Pancreas (tissue), 10 donors: ENCODE measurements at regions not wholly inside any gene's neighbourhood (a gene's known extent, or its start where the extent isn't known, plus 50 kb on each side); places are given as distances from the start of the nearest gene placed in this dataset.

ENCODE experiments used
- ATAC-seq, 4 donors: fragments of 200-7000 bp; cut with Tn5 transposase; one replicate each; pipeline versions ENCODE4 v1.8.0 to v1.9.1; 2020; ENCODE audit warnings: mild to moderate bottlenecking in 4 of 4, moderate library complexity in 4 of 4
- DNase-seq, 6 donors: peaks; one replicate each; pipeline ENCODE4 v3.0.0-alpha.2; 2020
- FAIRE-seq: peaks from 2 replicates; lab custom pipeline; 2012; peaks lifted over from hg19 to GRCh38; lab: Jason Lieb, UNC
- H3K27ac ChIP-seq, 4 donors: fragments of 200-600 bp; sonication (generic); 1 replicate in 3 of 4; 2 replicates in 1 of 4; pipeline versions ENCODE4 v1.5.0 to v1.8.0; 2020
- H3K27me3 ChIP-seq, 4 donors: fragments of 200-600 bp; one replicate each; pipeline ENCODE4 v1.8.0; 2021
- H3K36me3 ChIP-seq, 3 donors: fragments of 200-600 bp; sonication (generic) in 1 of 3; one replicate each; pipeline versions ENCODE4 v1.5.0 to v1.8.0; 2020 to 2021
- H3K4me1 ChIP-seq, 3 donors: fragments of 200-600 bp; one replicate each; pipeline ENCODE4 v1.8.0; 2021
- H3K4me3 ChIP-seq, 4 donors: fragments of 200-600 bp; sonication (generic) in 2 of 4; one replicate each; pipeline versions ENCODE4 v1.5.0 to v1.8.0; 2020 to 2021
- H3K9me3 ChIP-seq, 4 donors: fragments of 200-600 bp; one replicate each; pipeline ENCODE4 v1.8.0; 2021
- WGBS, 2 donors: extraction: QIAGEN DNeasy Blood & Tissue Kit; methylation state at CpG; one replicate each; pipeline ENCODE4 v1.1.7; 2013; 5-methylcytosine and 5-hydroxymethylcytosine counted together
- intact Hi-C, 3 donors: fragments of 100-400 bp; cut with DNase I; formaldehyde crosslinking; loops; one replicate each; pipeline versions ENCODE4 v1.11.1 to v1.14.2; 2022
- TF ChIP-seq, protein P1 (sequence below), 4 donors: fragments of 200-600 bp; sonication (generic) in 3 of 4; IDR thresholded peaks; one replicate each; pipeline versions ENCODE4 v1.5.0 to v1.8.0; 2021; ENCODE audit warnings: antibody characterized with exemption in 4 of 4
- donor health status: healthy with polysubstance abuse.
- donor health status: DM: no; HTN: no; CAD: no; lungs with moderate emphysema.
- donor health status: DM: no; HTN: no; CAD: no.
- donor health status: control.
- donor health status: control.
- donor health status: Bipolar disorder and iron deficiency.
- donor health status: DM: yes; HTN: yes; CAD: no.
- donor health status: DM: no; HTN: no; CAD: no.
- donor health status: DM: no; HTN: no; CAD: no.
- donor health status: DM: yes; HTN: yes; CAD: no.

DNA sequence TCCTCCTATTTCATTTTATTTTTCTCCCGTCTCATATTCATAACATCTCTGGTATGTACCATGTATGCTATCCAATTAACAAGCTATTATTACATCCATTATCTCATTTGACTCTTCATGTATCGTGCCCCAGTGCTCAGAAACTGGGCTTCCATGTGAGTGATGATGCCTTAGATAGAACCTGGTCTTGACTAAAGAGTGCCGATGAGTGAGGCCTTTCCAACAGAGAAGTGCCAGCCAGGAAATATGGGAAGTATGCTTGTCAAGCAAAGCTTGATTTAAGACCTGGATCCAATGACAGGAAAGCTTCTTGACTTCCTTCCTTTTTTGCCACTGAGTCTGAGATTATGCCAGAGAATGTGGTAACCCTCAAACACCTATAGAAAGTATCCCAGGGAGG lies 371.7 kb upstream of the FGF13 start:
- TF ChIP-seq, protein P1, sequence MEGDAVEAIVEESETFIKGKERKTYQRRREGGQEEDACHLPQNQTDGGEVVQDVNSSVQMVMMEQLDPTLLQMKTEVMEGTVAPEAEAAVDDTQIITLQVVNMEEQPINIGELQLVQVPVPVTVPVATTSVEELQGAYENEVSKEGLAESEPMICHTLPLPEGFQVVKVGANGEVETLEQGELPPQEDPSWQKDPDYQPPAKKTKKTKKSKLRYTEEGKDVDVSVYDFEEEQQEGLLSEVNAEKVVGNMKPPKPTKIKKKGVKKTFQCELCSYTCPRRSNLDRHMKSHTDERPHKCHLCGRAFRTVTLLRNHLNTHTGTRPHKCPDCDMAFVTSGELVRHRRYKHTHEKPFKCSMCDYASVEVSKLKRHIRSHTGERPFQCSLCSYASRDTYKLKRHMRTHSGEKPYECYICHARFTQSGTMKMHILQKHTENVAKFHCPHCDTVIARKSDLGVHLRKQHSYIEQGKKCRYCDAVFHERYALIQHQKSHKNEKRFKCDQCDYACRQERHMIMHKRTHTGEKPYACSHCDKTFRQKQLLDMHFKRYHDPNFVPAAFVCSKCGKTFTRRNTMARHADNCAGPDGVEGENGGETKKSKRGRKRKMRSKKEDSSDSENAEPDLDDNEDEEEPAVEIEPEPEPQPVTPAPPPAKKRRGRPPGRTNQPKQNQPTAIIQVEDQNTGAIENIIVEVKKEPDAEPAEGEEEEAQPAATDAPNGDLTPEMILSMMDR (IDR thresholded peaks at IDR 0.05), result no peak
- Histone ChIP-seq H3K27me3 (no peaks in the 10 kb centered on the region), H3K27ac (no peak overlapping the region), H3K9me3 (no peaks in the 10 kb centered on the region), H3K4me3 (no peak overlapping the region), H3K36me3 (no peaks in the 10 kb centered on the region), H3K4me1 (no peaks in the 10 kb centered on the region)
- no peak for FAIRE-seq
- ATAC-seq, result no peak
- intact Hi-C loops, result no loop called here
- DNase-seq, result no peak
- 55 to 57% methylated on average over 3 of the region's 3 CpGs for WGBS, 2 donors

- Histone ChIP-seq H3K36me3 (no peaks in the 10 kb centered on the region), H3K9me3 (no peaks in the 10 kb centered on the region), H3K4me1 (no peaks in the 10 kb centered on the region), H3K4me3 (no peak overlapping the region), H3K27me3 (no peaks in the 10 kb centered on the region), H3K27ac (no peak overlapping the region)
- intact Hi-C loops, result no loop called here
- DNase-seq (no peak), ATAC-seq (no peak), FAIRE-seq (no peak)
- TF ChIP-seq, protein P1 (IDR thresholded peaks at IDR 0.05), result no peak
- WGBS, 2 donors, result 66 to 67% methylated on average over 3 of the region's 3 CpGs
Observed at GRCh38 chrX:139081965-139082364, 370.4 kb upstream of the FGF13 start.

DNA sequence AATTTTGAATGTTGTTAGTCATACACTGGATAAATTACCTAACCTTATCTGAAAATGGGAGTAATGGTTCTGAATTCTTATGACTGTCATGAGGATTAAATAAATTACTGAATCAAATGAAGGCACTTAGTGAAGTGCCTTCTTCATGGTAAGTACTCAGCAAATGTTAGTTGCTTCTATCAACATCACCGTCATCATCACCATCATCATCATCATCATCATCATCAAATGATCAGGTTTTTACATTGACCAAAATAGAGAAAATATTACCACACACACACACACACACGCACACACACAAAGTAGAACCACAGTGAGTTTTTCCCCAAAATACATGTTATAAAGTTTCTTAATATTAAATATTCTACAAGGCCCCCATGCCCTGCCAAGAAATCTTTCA lies 368.3 kb upstream of the FGF13 start:
- Histone ChIP-seq H3K27me3 (no peaks in the 10 kb centered on the region), H3K27ac (no peak overlapping the region), H3K9me3 (no peaks in the 10 kb centered on the region), H3K4me3 (no peak overlapping the region), H3K4me1 (no peaks in the 10 kb centered on the region), H3K36me3 (no peaks in the 10 kb centered on the region)
- intact Hi-C loops, result no loop called here
- no peak for FAIRE-seq
- DNase-seq, result no peak
- ATAC-seq, result no peak
- WGBS, 2 donors, result 74 to 79% methylated on average over 2 of the region's 2 CpGs
- TF ChIP-seq, protein P1 (IDR thresholded peaks at IDR 0.05), result no peak

- intact Hi-C loops, result no loop called here
Observed at GRCh38 chrX:139078761-139079280, 367.3 kb upstream of the FGF13 start.

DNA sequence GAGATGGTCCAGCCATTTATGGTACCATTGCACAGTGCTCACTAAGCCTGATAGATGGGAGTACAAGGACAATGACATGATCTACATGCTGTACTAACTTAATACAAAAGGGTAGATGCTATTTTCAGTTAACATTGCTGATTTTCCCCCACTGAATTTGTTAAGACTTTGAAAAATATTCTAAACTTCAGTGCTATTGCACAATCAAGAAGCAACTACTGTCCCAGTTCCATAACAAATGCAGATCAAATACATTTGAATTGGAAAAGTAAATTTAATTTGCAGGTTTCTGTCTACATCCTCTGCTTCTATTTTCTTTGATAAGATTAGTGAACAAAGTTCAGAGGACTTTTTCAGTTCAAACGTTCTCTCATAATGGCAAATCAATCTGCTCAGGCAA lies 366.8 kb upstream of the FGF13 start:
- no peak overlapping the region for H3K27ac ChIP-seq
- H3K9me3 ChIP-seq, result no peaks in the 10 kb centered on the region
- ATAC-seq (no peak), FAIRE-seq (no peak), DNase-seq (no peak)
- no peaks in the 10 kb centered on the region for H3K36me3 ChIP-seq
- no peak overlapping the region for H3K4me3 ChIP-seq
- WGBS, 2 donors, result 8% methylated on average over 1 of the region's 1 CpG
- intact Hi-C loops, result no loop called here
- H3K4me1 ChIP-seq, result no peaks in the 10 kb centered on the region
- H3K27me3 ChIP-seq, result no peaks in the 10 kb centered on the region
- TF ChIP-seq, protein P1 (IDR thresholded peaks at IDR 0.05), result no peak

More at GRCh38 chrX:139078761-139079280, 367.3 kb upstream of the FGF13 start:
- no peak overlapping the region for H3K4me3 ChIP-seq
- TF ChIP-seq, protein P1 (IDR thresholded peaks at IDR 0.05), result no peak
- no peaks in the 10 kb centered on the region for H3K9me3 ChIP-seq
- H3K27ac ChIP-seq, result no peak overlapping the region
- H3K36me3 ChIP-seq, result no peaks in the 10 kb centered on the region
- DNase-seq (no peak), ATAC-seq (no peak), FAIRE-seq (no peak)
- 36 to 43% methylated on average over 8 of the region's 8 CpGs for WGBS, 2 donors
- no peaks in the 10 kb centered on the region for H3K4me1 ChIP-seq
- no peaks in the 10 kb centered on the region for H3K27me3 ChIP-seq
